ENCODE measurements at regions not wholly inside any gene's neighbourhood (a gene's known extent, or its start where the extent isn't known, plus 50 kb on each side); places are given as distances from the start of the nearest gene placed in this dataset.

GRCh38 chr16:62562121-62562520 is 525.9 kb upstream of the CDH8 start:
- no peak overlapping the region for H3K27ac ChIP-seq
- no peak overlapping the region for H3K4me3 ChIP-seq
- TF ChIP-seq CTCF (IDR thresholded peaks at IDR 0.05), result no peak
- DNase-seq (ENCODE audit: low spot score), result no peak

GRCh38 chr16:62549875-62550274 is 513.6 kb upstream of the CDH8 start:
- no peak for TF ChIP-seq CTCF (IDR thresholded peaks at IDR 0.05)
- no peak for DNase-seq (ENCODE audit: low spot score)
- Histone ChIP-seq H3K4me3 (no peak overlapping the region), H3K27ac (no peak overlapping the region)

GRCh38 chr16:62548095-62548494 is 511.9 kb upstream of the CDH8 start:
- Histone ChIP-seq H3K27ac (no peak overlapping the region), H3K4me3 (no peak overlapping the region)
- TF ChIP-seq CTCF (IDR thresholded peaks at IDR 0.05), result no peak
- no peak for DNase-seq (ENCODE audit: low spot score)

- DNase-seq (ENCODE audit: low spot score), result no peak
- Histone ChIP-seq H3K27ac (no peak overlapping the region), H3K4me3 (no peak overlapping the region)
- no peak for TF ChIP-seq CTCF (IDR thresholded peaks at IDR 0.05)
Observed at GRCh38 chr16:62546701-62547100, 510.5 kb upstream of the CDH8 start.

- TF ChIP-seq CTCF (IDR thresholded peaks at IDR 0.05), result no peak
- Histone ChIP-seq H3K27ac (no peak overlapping the region), H3K4me3 (no peak overlapping the region)
- no peak for DNase-seq (ENCODE audit: low spot score)
Observed at GRCh38 chr16:62545039-62545438, 508.8 kb upstream of the CDH8 start.

- TF ChIP-seq CTCF (IDR thresholded peaks at IDR 0.05), result no peak
- H3K4me3 ChIP-seq, result no peak overlapping the region
- no peak overlapping the region for H3K27ac ChIP-seq
- DNase-seq (ENCODE audit: low spot score), result no peak
Observed at GRCh38 chr16:62543516-62543915, 507.3 kb upstream of the CDH8 start.

- DNase-seq (ENCODE audit: low spot score), result no peak
- TF ChIP-seq CTCF (IDR thresholded peaks at IDR 0.05), result no peak
- no peak overlapping the region for H3K27ac ChIP-seq
- no peak overlapping the region for H3K4me3 ChIP-seq
Observed at GRCh38 chr16:62539657-62540056, 503.4 kb upstream of the CDH8 start.
